HG03139 (cell line): ENCODE measurements at regions not wholly inside any gene's neighbourhood (a gene's known extent, or its start where the extent isn't known, plus 50 kb on each side); places are given as distances from the start of the nearest gene placed in this dataset.

Experiments used
- ATAC-seq: cut with Tn5 transposase; IDR thresholded peaks from one replicate; pipeline ENCODE4 v1.9.1; 2021; ENCODE audit not compliant: unreplicated experiment

DNA sequence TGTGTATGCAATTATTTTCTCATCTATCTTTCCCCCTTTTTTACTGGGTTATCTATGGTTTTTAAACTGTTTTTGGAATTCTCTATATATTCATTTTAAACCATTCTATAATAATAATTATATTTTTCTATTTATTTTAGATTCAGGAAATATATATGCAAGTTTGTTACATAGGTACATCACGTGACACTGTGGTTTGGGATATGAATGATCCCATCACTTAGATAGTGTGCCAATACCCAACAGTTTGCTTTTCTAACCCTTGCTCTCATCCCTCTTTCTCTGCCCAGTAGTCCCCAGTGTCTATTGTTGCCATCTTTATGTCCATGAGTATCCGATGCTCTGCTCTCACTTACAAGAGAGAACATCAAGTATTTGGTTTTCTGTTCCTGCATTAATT lies 65.8 kb upstream of the SPHKAP start:
- ATAC-seq, result no peak

DNA sequence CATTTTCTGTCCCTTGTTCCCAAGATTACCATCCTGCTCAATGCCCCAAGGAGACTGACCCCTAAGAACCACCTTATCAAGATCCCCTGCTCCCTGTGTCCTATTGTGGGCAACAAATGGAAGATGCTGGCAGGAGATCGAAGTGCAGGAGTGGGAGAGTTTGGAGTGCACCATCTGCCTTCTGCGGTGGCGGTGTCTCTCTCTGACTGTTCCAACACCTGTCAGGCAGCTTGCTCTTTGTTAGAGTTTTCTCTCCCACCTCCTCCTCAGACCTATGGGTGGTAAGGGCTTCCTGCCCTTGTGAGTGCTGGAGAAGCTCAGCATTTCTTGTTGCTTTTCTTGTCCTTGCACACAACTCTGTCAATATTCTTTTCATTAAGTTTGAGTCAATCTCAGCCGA lies 64.1 kb upstream of the SPHKAP start:
- no peak for ATAC-seq

DNA sequence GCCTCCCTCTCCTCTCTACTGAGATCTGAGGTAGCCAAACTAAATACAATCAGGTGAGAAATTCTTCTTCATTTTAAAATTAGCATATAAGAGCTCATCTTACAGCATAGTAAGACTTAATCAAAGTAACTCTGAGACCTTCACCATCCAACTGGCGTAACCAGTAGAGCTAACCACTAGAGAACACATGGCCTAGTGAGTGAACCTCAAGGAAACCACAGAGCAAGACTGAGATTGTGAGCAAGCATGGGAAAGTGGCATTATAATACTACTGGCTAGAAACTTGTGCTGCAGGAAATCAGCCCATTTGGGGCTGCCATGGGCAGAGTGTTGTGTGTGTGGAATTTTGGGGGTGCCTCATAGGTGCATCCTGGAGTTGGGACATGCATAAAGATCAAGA lies 61.1 kb upstream of the SPHKAP start:
- no peak for ATAC-seq

DNA sequence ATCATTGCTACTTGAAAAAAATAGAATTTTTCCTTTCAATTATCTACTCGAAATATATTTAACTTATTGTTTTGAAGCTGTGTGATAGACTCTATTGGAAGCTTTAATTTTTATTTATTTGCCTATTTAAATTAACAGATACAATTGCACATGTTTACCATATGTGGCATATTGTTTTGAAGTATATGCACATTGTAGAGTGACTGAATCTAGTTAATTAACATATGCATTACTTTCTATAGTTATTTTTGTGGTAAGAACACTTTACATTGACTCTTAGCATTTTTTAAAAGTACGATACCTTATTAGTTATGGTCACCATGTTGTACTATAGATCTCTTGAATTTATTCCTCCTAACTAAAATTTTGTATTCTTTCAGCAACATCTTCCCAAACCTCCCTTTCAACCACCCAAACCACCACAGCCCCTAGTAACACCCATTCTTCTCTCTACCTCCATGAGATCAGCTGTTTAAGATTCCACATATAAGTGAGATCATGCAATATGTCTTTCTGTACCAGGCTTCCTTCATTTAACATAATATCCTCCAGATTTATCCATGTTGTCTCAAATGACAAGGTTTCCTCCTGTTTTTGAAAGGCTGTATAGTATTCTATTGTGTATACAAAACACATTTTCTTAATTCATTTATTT lies 58.5 kb upstream of the SPHKAP start:
- no peak for ATAC-seq

DNA sequence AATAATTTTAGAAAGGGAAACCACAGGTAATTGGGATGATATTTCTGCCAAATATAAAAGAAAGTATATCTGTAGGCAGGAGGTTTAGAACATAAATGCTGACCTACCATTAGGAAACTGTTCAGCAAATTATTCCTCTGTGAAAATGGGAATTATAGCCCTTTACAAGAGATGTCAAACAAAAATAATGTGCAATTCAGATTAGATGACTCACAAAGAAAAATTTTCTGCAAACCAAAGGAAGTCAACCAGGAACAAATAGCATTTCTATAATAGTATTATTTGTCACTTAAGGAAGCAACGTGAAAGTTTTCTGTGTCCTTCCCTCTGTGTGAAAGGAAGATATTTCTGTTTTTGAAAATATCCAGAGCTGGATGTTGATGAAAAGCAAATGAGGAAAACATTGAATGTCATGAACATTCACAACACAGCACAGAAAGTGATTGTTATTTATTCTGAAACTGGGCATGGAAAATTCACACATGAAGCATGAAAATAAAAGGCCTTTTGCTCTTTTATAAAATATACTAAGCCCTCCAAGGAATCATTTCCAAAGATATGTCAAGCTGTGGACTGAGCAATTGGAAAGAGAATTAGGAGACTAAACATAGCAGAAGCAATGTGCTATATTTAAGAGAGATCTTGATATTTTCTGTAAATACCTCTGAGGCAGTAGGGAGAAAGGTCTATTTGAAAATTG lies 57.9 kb upstream of the SPHKAP start:
- no peak for ATAC-seq
